ENCODE measurements at regions not wholly inside any gene's neighbourhood (a gene's known extent, or its start where the extent isn't known, plus 50 kb on each side); places are given as distances from the start of the nearest gene placed in this dataset.
"Not testable (repeated sequence)": the region's sequence is repeated elsewhere in the genome, so short reads cannot be mapped to it uniquely, and the experiment has no call there.

GRCh38 chr19:30276883-30277280, 95.3 kb upstream of the ZNF536 start:
- no peak overlapping the region for H3K4me3 ChIP-seq (ENCODE audit: low read length)
- no peak for TF ChIP-seq ZNF274 (IDR thresholded peaks at IDR 0.05; ENCODE audit: low read depth, low read length)

- TF ChIP-seq ZNF274 (IDR thresholded peaks at IDR 0.05; ENCODE audit: low read depth, low read length) = no peak
Observed at GRCh38 chr19:30277941-30278881, 94.0 kb upstream of the ZNF536 start.

GRCh38 chr19:30278882-30279254, 93.3 kb upstream of the ZNF536 start:
- TF ChIP-seq ZNF274 (IDR thresholded peaks at IDR 0.05; ENCODE audit: low read depth, low read length) = no peak
- H3K4me3 ChIP-seq (ENCODE audit: low read length) = no peak overlapping the region

More at GRCh38 chr19:30277941-30278881, 94.0 kb upstream of the ZNF536 start:
- H3K4me3 ChIP-seq (ENCODE audit: low read length) = no peak overlapping the region

GRCh38 chr19:30280018-30280417, 92.2 kb upstream of the ZNF536 start:
- TF ChIP-seq ZNF274 (IDR thresholded peaks at IDR 0.05; ENCODE audit: low read depth, low read length) = no peak
- H3K4me3 ChIP-seq (ENCODE audit: low read length) = no peak overlapping the region

- no peak for TF ChIP-seq ZNF274 (IDR thresholded peaks at IDR 0.05; ENCODE audit: low read depth, low read length)
Observed at GRCh38 chr19:30281906-30282305, 90.3 kb upstream of the ZNF536 start.

GRCh38 chr19:30283556-30283955, 88.6 kb upstream of the ZNF536 start:
- no peak for TF ChIP-seq ZNF274 (IDR thresholded peaks at IDR 0.05; ENCODE audit: low read depth, low read length)
- H3K4me3 ChIP-seq (ENCODE audit: low read length) = no peak overlapping the region

More at GRCh38 chr19:30281906-30282305, 90.3 kb upstream of the ZNF536 start:
- H3K4me3 ChIP-seq (ENCODE audit: low read length) = no peak overlapping the region

GRCh38 chr19:30284209-30284608, 88.0 kb upstream of the ZNF536 start:
- no peak overlapping the region for H3K4me3 ChIP-seq (ENCODE audit: low read length)
- TF ChIP-seq ZNF274 (IDR thresholded peaks at IDR 0.05; ENCODE audit: low read depth, low read length) = no peak

GRCh38 chr19:30284885-30285284, 87.3 kb upstream of the ZNF536 start:
- no peak for TF ChIP-seq ZNF274 (IDR thresholded peaks at IDR 0.05; ENCODE audit: low read depth, low read length)
- no peak overlapping the region for H3K4me3 ChIP-seq (ENCODE audit: low read length)

- no peak for TF ChIP-seq ZNF274 (IDR thresholded peaks at IDR 0.05; ENCODE audit: low read depth, low read length)
- no peak overlapping the region for H3K4me3 ChIP-seq (ENCODE audit: low read length)
Observed at GRCh38 chr19:30286378-30286777, 85.8 kb upstream of the ZNF536 start.

- H3K4me3 ChIP-seq (ENCODE audit: low read length) = no peak overlapping the region
- no peak for TF ChIP-seq ZNF274 (IDR thresholded peaks at IDR 0.05; ENCODE audit: low read depth, low read length)
Observed at GRCh38 chr19:30287259-30287658, 84.9 kb upstream of the ZNF536 start.

- no peak for TF ChIP-seq ZNF274 (IDR thresholded peaks at IDR 0.05; ENCODE audit: low read depth, low read length)
- H3K4me3 ChIP-seq (ENCODE audit: low read length) = no peak overlapping the region
Observed at GRCh38 chr19:30287973-30288372, 84.2 kb upstream of the ZNF536 start.

GRCh38 chr19:30288911-30289310, 83.3 kb upstream of the ZNF536 start:
- no peak overlapping the region for H3K4me3 ChIP-seq (ENCODE audit: low read length)
- no peak for TF ChIP-seq ZNF274 (IDR thresholded peaks at IDR 0.05; ENCODE audit: low read depth, low read length)

GRCh38 chr19:30289336-30289735, 82.8 kb upstream of the ZNF536 start:
- TF ChIP-seq ZNF274 (IDR thresholded peaks at IDR 0.05; ENCODE audit: low read depth, low read length) = no peak
- H3K4me3 ChIP-seq (ENCODE audit: low read length) = no peak overlapping the region

- not testable (repeated sequence) for H3K4me3 ChIP-seq (ENCODE audit: low read length)
Observed at GRCh38 chr19:30290805-30291204, 81.4 kb upstream of the ZNF536 start.

- no peak for TF ChIP-seq ZNF274 (IDR thresholded peaks at IDR 0.05; ENCODE audit: low read depth, low read length)
- H3K4me3 ChIP-seq (ENCODE audit: low read length) = no peak overlapping the region
Observed at GRCh38 chr19:30293051-30293785, 79.0 kb upstream of the ZNF536 start.
